Mesendoderm (in vitro differentiated cells): ENCODE measurements at regions not wholly inside any gene's neighbourhood (a gene's known extent, or its start where the extent isn't known, plus 50 kb on each side); places are given as distances from the start of the nearest gene placed in this dataset.

Experiments used
- DNase-seq: peaks from one replicate; pipeline ENCODE4 v3.0.0; 2013
- H2AK5ac ChIP-seq: 2 replicates; pipeline ENCODE4 v1.6.1; 2013; ENCODE audit warnings: low read length, inconsistent platforms
- H2BK120ac ChIP-seq: 2 replicates; pipeline ENCODE4 v1.6.1; 2013; ENCODE audit warnings: low read depth, mild to moderate bottlenecking, low read length, moderate library complexity, mixed read lengths
- H2BK15ac ChIP-seq: replicated peaks from 2 replicates; pipeline ENCODE4 v1.6.1; 2013; ENCODE audit warnings: low read depth, mild to moderate bottlenecking, moderate library complexity
- H2BK5ac ChIP-seq: 2 replicates; pipeline ENCODE4 v1.6.1; 2013; ENCODE audit warnings: low read length, inconsistent platforms
- H3K18ac ChIP-seq: 2 replicates; pipeline ENCODE4 v1.6.1; 2013; ENCODE audit warnings: mild to moderate bottlenecking, low read length, mixed read lengths
- H3K23ac ChIP-seq: one replicate; pipeline ENCODE4 v1.6.1; 2013; ENCODE audit warnings: low read length
- H3K27ac ChIP-seq: 2 replicates; pipeline ENCODE4 v1.5.1; 2013; ENCODE audit warnings: low read depth, mild to moderate bottlenecking, inconsistent platforms, low read length, moderate library complexity
- H3K27me3 ChIP-seq: 2 replicates; pipeline ENCODE4 v1.6.1; 2013; ENCODE audit warnings: low read length, control low read depth, mild to moderate bottlenecking, inconsistent platforms; ENCODE audit not compliant: insufficient read depth, poor library complexity
- H3K36me3 ChIP-seq: 2 replicates; pipeline ENCODE4 v1.6.1; 2013; ENCODE audit warnings: low read length, inconsistent platforms; ENCODE audit not compliant: control insufficient read depth, insufficient read depth
- H3K4ac ChIP-seq: one replicate; pipeline ENCODE4 v1.6.1; 2013; ENCODE audit warnings: low read depth, mild to moderate bottlenecking, low read length, moderate library complexity
- H3K4me1 ChIP-seq: 2 replicates; pipeline ENCODE4 v1.6.1; 2013; ENCODE audit warnings: low read depth, low read length, inconsistent platforms; ENCODE audit not compliant: control insufficient read depth
- H3K4me2 ChIP-seq: 2 replicates; pipeline ENCODE4 v1.6.1; 2013; ENCODE audit warnings: low read length
- H3K4me3 ChIP-seq: 2 replicates; pipeline ENCODE4 v1.5.1; 2013; ENCODE audit warnings: mild to moderate bottlenecking, low read length
- H3K56ac ChIP-seq: one replicate; pipeline ENCODE4 v1.6.1; 2013; ENCODE audit warnings: low read length
- H3K79me1 ChIP-seq: 2 replicates; pipeline ENCODE4 v1.6.1; 2013; ENCODE audit warnings: low read length, inconsistent platforms
- H3K79me2 ChIP-seq: 2 replicates; pipeline ENCODE4 v1.6.1; 2013; ENCODE audit warnings: mild to moderate bottlenecking, low read length; ENCODE audit not compliant: control insufficient read depth, insufficient read depth
- H3K9ac ChIP-seq: 2 replicates; pipeline ENCODE4 v1.6.1; 2013; ENCODE audit warnings: low read length, inconsistent platforms
- H4K5ac ChIP-seq: one replicate; pipeline ENCODE4 v1.6.1; 2013; ENCODE audit warnings: low read length
- H4K8ac ChIP-seq: one replicate; pipeline ENCODE4 v1.6.1; 2013; ENCODE audit warnings: low read depth, mild to moderate bottlenecking, control low read depth, low read length, moderate library complexity
- whole genome bisulfite sequencing: extraction: QIAGEN DNeasy Blood & Tissue Kit; methylation state at CpG from one replicate; pipeline ENCODE4 v1.1.7; 2013; ENCODE audit warnings: low lambda C conversion rate, missing lambda C conversion rate; ENCODE audit not compliant: insufficient coverage; ENCODE audit errors: extremely low coverage; 5-methylcytosine and 5-hydroxymethylcytosine counted together

- Histone ChIP-seq H3K4me1 (no peaks in the 10 kb centered on the region), H3K27ac (no peak overlapping the region), H3K79me1 (no peaks in the 10 kb centered on the region), H2BK15ac (no peak overlapping the region), H3K23ac (peak overlapping the region; percentile 45), H3K18ac (no peak overlapping the region), H3K4me2 (no peak overlapping the region), H3K4ac (no peak overlapping the region), H3K27me3 (no peaks in the 10 kb centered on the region), H3K36me3 (no peaks in the 10 kb centered on the region), H2BK120ac (no peak overlapping the region), H3K56ac (peak overlapping the region; percentile 42), H4K8ac (no peak overlapping the region), H2AK5ac (no peak overlapping the region), H2BK5ac (no peak overlapping the region), H4K5ac (peak overlapping the region; percentile 23), H3K79me2 (no peaks in the 10 kb centered on the region), H3K4me3 (no peak overlapping the region), H3K9ac (no peak overlapping the region)
- WGBS, result no CpG with 5 or more reads among the region's 6 CpGs
- DNase-seq, result peak; percentile 42
These were observed 57.6 kb upstream of the CABLES1 start for GRCh38 chr18:23077493-23078256.

DNA sequence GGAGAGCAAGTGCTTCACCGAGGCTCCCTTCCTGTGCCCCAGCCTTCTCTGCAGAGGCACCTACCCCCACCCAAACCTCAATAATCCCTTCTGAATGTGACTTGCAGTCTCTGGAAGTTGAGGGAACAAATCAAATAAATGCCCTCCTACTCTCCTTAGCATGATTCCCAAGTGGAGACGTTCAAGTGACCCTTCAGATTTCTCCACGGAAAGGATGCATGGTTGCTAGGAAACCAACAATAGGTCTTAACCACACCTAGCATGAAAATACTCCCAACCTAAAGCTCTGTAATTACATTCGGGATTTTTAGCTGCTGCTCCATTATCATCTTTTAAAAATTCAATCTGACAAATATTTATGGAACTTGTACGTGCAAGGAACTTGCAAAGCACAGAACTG lies 50.2 kb upstream of the CABLES1 start:
- WGBS, result no CpG with 5 or more reads among the region's 5 CpGs

More for the DNA sequence above, 50.2 kb upstream of the CABLES1 start:
- no peak overlapping the region for H3K4me2 ChIP-seq
- H4K8ac ChIP-seq, result no peak overlapping the region
- H3K23ac ChIP-seq, result no peak overlapping the region
- no peak overlapping the region for H3K27ac ChIP-seq
- no peaks in the 10 kb centered on the region for H3K4me1 ChIP-seq
- H3K36me3 ChIP-seq, result no peaks in the 10 kb centered on the region
- no peak overlapping the region for H3K18ac ChIP-seq
- no peak overlapping the region for H3K4ac ChIP-seq
- H3K4me3 ChIP-seq, result no peak overlapping the region
- H3K9ac ChIP-seq, result no peak overlapping the region
- no peaks in the 10 kb centered on the region for H3K79me1 ChIP-seq
- no peak overlapping the region for H2BK15ac ChIP-seq
- no peak overlapping the region for H4K5ac ChIP-seq
- H2AK5ac ChIP-seq, result no peak overlapping the region
- no peak overlapping the region for H2BK120ac ChIP-seq
- no peak overlapping the region for H2BK5ac ChIP-seq
- H3K27me3 ChIP-seq, result no peaks in the 10 kb centered on the region
- no peaks in the 10 kb centered on the region for H3K79me2 ChIP-seq
- H3K56ac ChIP-seq, result no peak overlapping the region
- DNase-seq, result no peak
